HG03565 (cell line): ENCODE measurements at regions not wholly inside any gene's neighbourhood (a gene's known extent, or its start where the extent isn't known, plus 50 kb on each side); places are given as distances from the start of the nearest gene placed in this dataset.
"Not testable (repeated sequence)": the region's sequence is repeated elsewhere in the genome, so short reads cannot be mapped to it uniquely, and the experiment has no call there.

Experiments used
- ATAC-seq: cut with Tn5 transposase; IDR thresholded peaks from one replicate; pipeline ENCODE4 v1.9.1; 2021; ENCODE audit warnings: mild to moderate bottlenecking, moderate library complexity; ENCODE audit not compliant: unreplicated experiment

GRCh38 chr10:3661271-3661670, 123.7 kb downstream of the KLF6 start:
- ATAC-seq: no peak

DNA sequence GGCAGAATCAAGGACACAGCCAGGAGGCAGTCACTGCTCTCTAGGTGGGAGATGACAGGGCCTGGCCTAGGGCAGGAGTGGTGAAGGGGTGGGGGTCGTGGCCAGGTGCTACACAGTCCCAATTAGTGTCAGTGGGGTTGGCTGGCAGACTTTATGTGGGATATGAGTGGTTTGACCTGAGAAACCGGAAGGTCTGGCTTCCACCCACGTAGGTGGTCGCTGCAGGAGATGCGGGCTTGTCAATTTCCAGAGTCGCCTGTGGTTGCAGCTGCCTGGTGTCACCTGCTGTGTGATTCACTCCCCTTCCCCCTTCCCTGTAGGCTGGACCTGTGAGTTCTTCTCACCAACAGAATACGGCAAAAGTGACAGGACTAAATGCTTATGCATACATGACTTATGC, 124.3 kb downstream of the KLF6 start:
- ATAC-seq: no peak

GRCh38 chr10:3659203-3659917, 125.6 kb downstream of the KLF6 start:
- no peak for ATAC-seq

GRCh38 chr10:3658766-3659165, 126.2 kb downstream of the KLF6 start:
- no peak for ATAC-seq

- ATAC-seq: no peak
Observed at GRCh38 chr10:3656214-3656613, 128.8 kb downstream of the KLF6 start.

GRCh38 chr10:3655528-3655927, 129.5 kb downstream of the KLF6 start:
- ATAC-seq: no peak

DNA sequence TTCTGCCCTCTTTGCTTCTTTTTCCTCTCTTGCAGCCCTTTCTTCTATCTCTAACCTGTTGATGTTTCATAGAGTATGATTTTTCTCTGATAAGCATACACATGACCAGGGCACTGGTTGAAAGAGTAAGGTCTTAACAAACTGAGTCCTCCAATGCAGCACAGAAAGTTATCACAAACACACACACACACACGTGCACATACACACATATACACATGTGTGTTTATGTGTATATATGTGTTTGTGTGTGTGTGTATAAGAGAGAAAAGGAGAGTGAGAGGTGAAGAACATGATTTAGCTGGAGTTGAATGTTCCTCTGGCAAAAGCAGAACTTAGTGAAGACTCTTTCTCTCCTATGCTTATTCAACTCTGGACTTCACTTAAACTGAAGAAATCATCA, 130.0 kb downstream of the KLF6 start:
- ATAC-seq: no peak

GRCh38 chr10:3654496-3654895, 130.5 kb downstream of the KLF6 start:
- ATAC-seq: no peak

DNA sequence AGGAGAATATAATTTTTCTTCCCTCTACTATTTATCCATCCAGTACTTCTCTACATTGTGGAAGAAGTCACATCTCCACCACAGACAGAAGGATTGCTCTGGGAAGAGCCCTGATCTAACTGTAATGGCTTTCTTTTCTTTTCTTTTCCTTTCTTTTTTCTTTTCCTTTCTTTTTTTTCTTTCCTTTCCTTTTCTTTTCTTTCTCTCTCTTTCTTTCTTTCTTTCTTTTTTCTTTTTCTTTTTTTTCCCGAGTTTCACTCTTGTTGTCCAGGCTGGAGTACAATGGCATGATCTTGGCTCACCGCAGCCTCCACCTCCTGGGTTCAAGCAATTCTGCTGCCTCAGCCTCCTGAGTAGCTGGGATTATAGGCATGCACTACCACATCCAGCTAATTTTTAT, 131.7 kb downstream of the KLF6 start:
- not testable (repeated sequence) for ATAC-seq

DNA sequence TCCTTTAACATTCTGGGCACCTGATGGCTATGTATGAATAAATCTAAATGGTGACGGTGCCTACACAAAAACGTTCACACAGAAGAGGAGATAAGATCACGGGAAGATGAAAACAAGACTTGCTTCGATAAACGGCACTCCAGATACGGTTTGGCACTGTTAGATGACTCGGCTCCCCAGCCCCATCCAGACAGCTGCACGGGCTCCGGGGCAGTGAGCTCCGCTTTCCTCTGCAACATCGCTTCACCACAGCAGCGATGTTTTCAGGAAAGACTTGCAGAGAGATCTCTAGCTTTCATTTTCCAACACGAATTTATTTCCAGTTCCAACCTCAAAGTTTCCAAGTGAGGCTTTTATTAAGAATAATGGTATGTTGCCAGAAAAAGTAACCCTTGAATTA, 132.1 kb downstream of the KLF6 start:
- no peak for ATAC-seq

- ATAC-seq: no peak
Observed at GRCh38 chr10:3651969-3652653, 132.9 kb downstream of the KLF6 start.

- ATAC-seq: no peak
Observed at GRCh38 chr10:3648576-3648975, 136.4 kb downstream of the KLF6 start.

GRCh38 chr10:3648170-3648569, 136.8 kb downstream of the KLF6 start:
- no peak for ATAC-seq

GRCh38 chr10:3647074-3647473, 137.9 kb downstream of the KLF6 start:
- ATAC-seq: peak; percentile 71

GRCh38 chr10:3645406-3645805, 139.6 kb downstream of the KLF6 start:
- no peak for ATAC-seq

DNA sequence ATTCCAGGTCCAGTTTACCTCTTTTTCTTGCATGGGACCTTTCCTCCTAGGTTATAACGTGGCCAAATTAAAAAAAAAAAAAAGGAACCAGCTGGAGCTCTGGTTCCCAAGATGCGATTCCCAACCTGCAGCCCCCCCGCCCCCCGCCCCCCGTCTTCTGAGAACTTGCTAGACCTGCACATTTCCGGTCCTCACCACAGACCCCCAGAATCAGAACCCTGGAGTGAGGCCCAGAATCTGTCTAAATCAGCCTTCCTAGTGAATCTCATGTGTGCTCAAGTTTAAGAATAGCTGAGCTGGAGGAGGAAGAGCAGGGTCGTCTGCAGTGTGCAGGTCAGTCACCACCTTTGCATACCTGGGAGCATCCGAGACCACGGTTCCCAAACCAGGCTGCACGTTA, 144.2 kb downstream of the KLF6 start:
- no peak for ATAC-seq

- no peak for ATAC-seq
Observed at GRCh38 chr10:3639546-3639945, 145.5 kb downstream of the KLF6 start.

DNA sequence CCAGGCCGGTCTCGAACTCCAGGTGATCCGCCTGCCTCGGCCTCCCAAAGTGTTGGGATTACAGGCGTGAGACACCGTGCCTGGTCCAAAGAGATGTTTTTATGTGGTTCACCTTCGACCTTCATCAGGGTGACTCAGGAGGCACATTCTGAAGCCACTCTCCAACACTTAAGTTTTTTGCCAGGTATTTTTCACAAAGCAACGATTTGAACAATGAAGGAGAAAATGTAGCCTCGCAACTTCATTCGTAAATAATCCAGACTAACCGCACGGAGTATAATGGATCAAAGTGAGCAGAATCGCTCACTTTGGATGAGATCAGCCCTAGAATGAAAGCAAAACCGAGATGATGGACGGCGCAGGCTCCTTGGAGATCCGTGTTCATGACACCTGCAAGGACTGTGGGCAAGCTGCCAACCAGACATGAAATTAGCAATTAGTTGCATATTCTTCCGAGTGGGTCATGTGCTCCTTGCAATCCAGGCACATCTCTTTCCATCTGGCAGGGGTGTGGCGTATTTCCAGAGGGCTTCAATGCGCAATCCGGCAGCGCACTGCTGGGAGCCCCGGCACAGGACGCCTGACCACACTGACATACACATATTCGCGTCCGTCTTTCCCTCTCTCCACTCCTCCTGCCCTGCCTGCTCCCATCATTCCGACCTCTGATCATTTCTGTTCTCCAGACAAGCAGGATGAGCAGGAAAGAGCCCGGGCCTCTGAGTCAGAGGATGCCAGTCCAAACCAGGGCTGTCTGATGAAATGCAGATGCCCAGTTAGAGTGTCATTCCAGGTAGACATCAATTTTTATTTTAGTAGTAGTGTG, 148.4 kb downstream of the KLF6 start:
- no peak for ATAC-seq

DNA sequence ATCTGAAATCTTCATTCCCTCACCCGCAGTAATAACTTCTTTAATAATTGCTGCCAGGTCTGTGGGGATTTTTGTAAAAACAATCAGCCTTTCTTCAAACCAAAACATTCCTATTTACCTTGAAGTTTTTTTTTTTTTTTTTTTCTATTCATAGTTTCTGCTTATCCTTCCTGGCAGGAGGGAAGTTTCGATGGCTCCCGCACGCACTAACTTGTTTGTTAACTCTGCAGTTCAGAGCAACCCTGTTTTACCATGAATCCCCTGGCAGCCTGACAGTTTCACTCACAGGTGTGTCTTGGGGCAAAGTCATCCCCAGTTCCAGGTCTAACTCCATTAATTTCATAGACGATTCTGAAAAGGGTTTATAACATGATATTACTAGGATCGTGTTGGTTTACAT, 149.3 kb downstream of the KLF6 start:
- ATAC-seq: no peak

GRCh38 chr10:3635211-3635671, 149.8 kb downstream of the KLF6 start:
- no peak for ATAC-seq

- ATAC-seq: not testable (repeated sequence)
Observed at GRCh38 chr10:3634646-3635045, 150.4 kb downstream of the KLF6 start.
